Dedifferentiated amniotic fluid mesenchymal stem cell (primary cell): ENCODE measurements at regions not wholly inside any gene's neighbourhood (a gene's known extent, or its start where the extent isn't known, plus 50 kb on each side); places are given as distances from the start of the nearest gene placed in this dataset.

ENCODE experiments used
- DNase-seq: peaks from one replicate; pipeline ENCODE4 v3.0.0-alpha.2; 2016; ENCODE audit errors: extremely low spot score

- no peak for DNase-seq
Measured at GRCh38 chr1:195428927-195429326, 1179.3 kb downstream of the KCNT2 start.

- DNase-seq, result no peak
Measured at GRCh38 chr1:195415584-195415983, 1192.7 kb downstream of the KCNT2 start.

- no peak for DNase-seq
Measured at GRCh38 chr1:195394567-195394966, 1213.7 kb downstream of the KCNT2 start.

GRCh38 chr1:195376190-195376589 lies 1232.0 kb downstream of the KCNT2 start:
- DNase-seq, result no peak

DNA sequence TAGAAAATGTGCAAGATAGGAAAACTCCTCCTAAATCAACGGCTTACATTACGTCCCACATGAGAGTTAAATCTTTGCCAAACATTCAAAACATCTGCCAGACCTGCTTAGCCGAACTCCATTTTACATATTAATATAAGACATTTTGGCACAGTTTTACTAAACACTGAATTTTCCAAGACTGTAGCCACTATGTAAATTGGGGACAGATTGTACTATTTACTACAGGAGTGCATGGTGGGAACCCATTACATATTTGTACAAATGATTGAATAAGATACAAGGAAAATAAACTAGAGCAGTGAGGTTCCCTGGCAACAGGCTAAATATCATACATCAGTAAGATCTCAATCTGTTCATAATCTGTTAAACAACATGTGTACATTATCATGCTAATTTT lies 1234.4 kb downstream of the KCNT2 start:
- DNase-seq, result no peak

GRCh38 chr1:195345149-195345548 lies 1263.1 kb downstream of the KCNT2 start:
- no peak for DNase-seq

GRCh38 chr1:195337646-195338045 lies 1270.6 kb downstream of the KCNT2 start:
- DNase-seq, result no peak

- no peak for DNase-seq
Measured at GRCh38 chr1:195336812-195337211, 1271.4 kb downstream of the KCNT2 start.

- DNase-seq, result no peak
Measured at GRCh38 chr1:195335541-195335940, 1272.7 kb downstream of the KCNT2 start.

GRCh38 chr1:195332102-195332501 lies 1276.1 kb downstream of the KCNT2 start:
- no peak for DNase-seq

GRCh38 chr1:195328681-195329080 lies 1279.6 kb downstream of the KCNT2 start:
- DNase-seq, result no peak

DNA sequence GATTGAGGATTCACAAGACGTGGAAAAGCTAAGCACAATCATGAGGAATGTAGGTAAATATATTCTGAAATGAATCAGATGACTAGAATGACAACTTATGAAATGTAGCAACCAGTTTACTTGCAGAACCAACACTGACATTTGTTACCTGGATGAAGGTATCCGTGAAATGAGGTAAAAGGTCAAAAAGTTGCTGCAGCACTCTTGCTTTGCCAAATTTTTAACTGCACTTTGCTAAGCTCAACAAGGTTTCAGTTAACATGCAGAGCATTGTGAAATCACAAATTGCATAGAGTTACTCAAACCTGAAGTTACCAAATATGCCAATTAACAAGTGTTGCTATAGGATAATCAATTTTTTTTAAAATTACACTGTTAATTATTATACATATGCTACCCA lies 1280.1 kb downstream of the KCNT2 start:
- no peak for DNase-seq

DNA sequence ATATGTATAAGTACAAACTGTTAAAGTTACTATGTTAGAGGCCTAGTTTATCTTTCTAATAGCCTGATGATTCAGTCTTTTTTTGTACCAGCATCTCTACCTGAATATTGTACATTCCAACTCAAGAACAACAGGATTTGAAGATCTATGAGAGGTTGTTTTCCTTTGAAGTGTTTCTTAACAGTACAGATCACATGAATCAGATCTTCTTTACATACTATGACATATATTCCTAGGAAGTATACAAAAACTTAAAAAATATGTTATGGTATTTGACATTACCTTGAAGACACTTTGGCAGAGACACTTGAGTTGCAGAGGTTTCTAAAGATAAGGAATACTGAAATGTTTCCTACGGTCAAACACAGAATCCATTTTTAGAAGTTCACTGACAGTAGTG lies 1280.9 kb downstream of the KCNT2 start:
- DNase-seq, result no peak

- no peak for DNase-seq
Measured at GRCh38 chr1:195326325-195326724, 1281.9 kb downstream of the KCNT2 start.

DNA sequence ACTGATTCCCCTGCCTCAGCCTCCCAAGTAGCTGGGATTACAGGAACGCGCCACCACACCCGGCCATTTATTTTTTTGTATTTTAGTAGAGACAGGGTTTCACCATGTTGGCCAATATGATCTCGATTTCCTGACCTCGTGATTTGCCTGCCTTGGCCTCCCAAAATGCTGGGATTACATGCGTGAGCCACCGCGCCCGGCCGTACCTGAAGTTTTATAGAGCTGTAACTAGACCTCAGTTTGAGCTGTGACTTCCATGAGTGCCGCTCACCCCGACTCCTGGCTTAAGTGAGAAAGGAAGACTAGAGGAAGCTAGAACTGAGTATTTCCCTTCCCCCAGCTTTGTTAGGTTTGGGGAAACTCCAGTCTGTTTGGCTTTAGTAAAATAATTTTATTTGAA lies 1283.1 kb downstream of the KCNT2 start:
- no peak for DNase-seq

- no peak for DNase-seq
Measured at GRCh38 chr1:195306281-195306680, 1302.0 kb downstream of the KCNT2 start.

GRCh38 chr1:195294911-195295310 lies 1313.3 kb downstream of the KCNT2 start:
- no peak for DNase-seq

- no peak for DNase-seq
Measured at GRCh38 chr1:195278644-195279043, 1329.6 kb downstream of the KCNT2 start.

- no peak for DNase-seq
Measured at GRCh38 chr1:195275710-195276109, 1332.5 kb downstream of the KCNT2 start.

GRCh38 chr1:195251900-195252299 lies 1356.3 kb downstream of the KCNT2 start:
- DNase-seq, result no peak

DNA sequence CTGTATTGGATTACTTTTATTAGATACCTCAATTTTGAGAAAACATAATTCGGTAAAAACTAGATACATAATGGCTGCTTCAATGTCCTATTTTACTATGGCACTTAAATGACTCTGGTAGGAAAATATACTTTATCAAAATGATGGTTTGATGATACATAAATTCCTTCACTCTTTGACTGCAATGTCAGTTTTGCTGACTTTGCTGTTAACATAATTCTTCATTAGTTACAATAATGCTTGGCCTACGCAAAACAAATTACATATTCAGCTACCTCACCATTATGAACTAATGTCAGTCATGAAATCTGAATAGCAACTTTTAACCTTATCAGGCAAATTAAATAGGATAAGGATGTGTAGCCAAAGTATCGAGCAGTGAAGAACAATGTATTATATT lies 1364.7 kb downstream of the KCNT2 start:
- DNase-seq, result no peak

- no peak for DNase-seq
Measured at GRCh38 chr1:195241066-195241465, 1367.2 kb downstream of the KCNT2 start.

- no peak for DNase-seq
Measured at GRCh38 chr1:195238313-195238712, 1369.9 kb downstream of the KCNT2 start.

GRCh38 chr1:195236991-195237889 lies 1371.0 kb downstream of the KCNT2 start:
- no peak for DNase-seq
